Thoracic aorta (tissue), 2 donors: ENCODE measurements at regions not wholly inside any gene's neighbourhood (a gene's known extent, or its start where the extent isn't known, plus 50 kb on each side); places are given as distances from the start of the nearest gene placed in this dataset.

Experiments
- ATAC-seq: fragments of 150-250 bp; one replicate; pipeline ENCODE4 v1.8.0; 2017; ENCODE audit warnings: low read depth; ENCODE audit not compliant: insufficient number of reproducible peaks, low FRiP score
- DNase-seq: peaks from one replicate; pipeline ENCODE4 v3.0.0-alpha.2; 2020; ENCODE audit warnings: low spot score
- H3K27ac ChIP-seq, 2 donors: fragments of 200-600 bp; sonication (generic); 1 replicate in 1 of 2; 2 replicates in 1 of 2; pipeline ENCODE4 v1.5.1; 2016; ENCODE audit warnings: mild to moderate bottlenecking in 2 of 2, moderate library complexity in 2 of 2
- H3K27me3 ChIP-seq: fragments of 200-600 bp; sonication (generic); replicated peaks from 2 replicates; pipeline ENCODE4 v1.6.0; 2016; ENCODE audit warnings: mild to moderate bottlenecking; ENCODE audit not compliant: insufficient read depth
- H3K36me3 ChIP-seq: fragments of 200-600 bp; sonication (generic); one replicate; pipeline ENCODE4 v1.5.1; 2016
- H3K4me1 ChIP-seq, 2 donors: fragments of 200-600 bp; sonication (generic); 1 replicate in 1 of 2; 2 replicates in 1 of 2; pipeline versions ENCODE4 v1.5.1 to v1.6.0; 2016; ENCODE audit warnings: low read depth in 2 of 2, mild to moderate bottlenecking in 1 of 2; ENCODE audit not compliant: control insufficient read depth in 1 of 2
- H3K4me3 ChIP-seq: fragments of 200-600 bp; sonication (generic); 2 replicates; pipeline ENCODE4 v1.5.1; 2016; ENCODE audit warnings: mild to moderate bottlenecking
- H3K9me3 ChIP-seq: fragments of 200-600 bp; sonication (generic); 2 replicates; pipeline ENCODE4 v1.5.1; 2016
- TF ChIP-seq, protein P1 (sequence below): fragments of 200-600 bp; sonication (generic); IDR thresholded peaks from one replicate; pipeline ENCODE4 v1.5.1; 2019; ENCODE audit warnings: antibody characterized with exemption

DNA sequence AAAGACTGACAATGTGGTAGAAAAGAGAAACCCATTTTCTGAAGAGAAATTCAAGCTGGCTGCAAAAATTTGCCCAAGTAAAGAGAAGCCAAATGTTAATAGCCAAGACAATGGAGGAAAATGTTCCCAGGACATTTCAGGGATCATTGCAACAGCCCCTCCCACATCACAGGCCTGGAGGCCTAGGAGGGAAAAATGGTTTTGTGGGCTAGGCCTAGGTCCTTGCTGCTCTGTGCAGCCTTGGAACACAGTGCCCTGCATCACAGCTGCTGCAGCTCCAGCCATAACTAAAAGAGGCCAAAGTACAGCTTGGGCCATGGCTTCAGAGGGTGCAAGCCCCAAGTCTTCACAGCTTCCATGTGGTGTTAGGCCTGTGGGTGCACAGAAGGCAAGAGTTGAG lies 332.4 kb upstream of the LRIG3 start:
- H3K4me1 ChIP-seq, result no peaks in the 10 kb centered on the region
- H3K27me3 ChIP-seq, result no peaks in the 10 kb centered on the region
- DNase-seq (no peak), ATAC-seq (no peak)
- peaks cover 6% of the 10 kb centered on the region for H3K9me3 ChIP-seq
- H3K36me3 ChIP-seq, result no peaks in the 10 kb centered on the region
- TF ChIP-seq, protein P1, sequence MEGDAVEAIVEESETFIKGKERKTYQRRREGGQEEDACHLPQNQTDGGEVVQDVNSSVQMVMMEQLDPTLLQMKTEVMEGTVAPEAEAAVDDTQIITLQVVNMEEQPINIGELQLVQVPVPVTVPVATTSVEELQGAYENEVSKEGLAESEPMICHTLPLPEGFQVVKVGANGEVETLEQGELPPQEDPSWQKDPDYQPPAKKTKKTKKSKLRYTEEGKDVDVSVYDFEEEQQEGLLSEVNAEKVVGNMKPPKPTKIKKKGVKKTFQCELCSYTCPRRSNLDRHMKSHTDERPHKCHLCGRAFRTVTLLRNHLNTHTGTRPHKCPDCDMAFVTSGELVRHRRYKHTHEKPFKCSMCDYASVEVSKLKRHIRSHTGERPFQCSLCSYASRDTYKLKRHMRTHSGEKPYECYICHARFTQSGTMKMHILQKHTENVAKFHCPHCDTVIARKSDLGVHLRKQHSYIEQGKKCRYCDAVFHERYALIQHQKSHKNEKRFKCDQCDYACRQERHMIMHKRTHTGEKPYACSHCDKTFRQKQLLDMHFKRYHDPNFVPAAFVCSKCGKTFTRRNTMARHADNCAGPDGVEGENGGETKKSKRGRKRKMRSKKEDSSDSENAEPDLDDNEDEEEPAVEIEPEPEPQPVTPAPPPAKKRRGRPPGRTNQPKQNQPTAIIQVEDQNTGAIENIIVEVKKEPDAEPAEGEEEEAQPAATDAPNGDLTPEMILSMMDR, result no peak
- H3K27ac ChIP-seq, result no peak overlapping the region
- H3K4me3 ChIP-seq, result no peak overlapping the region

DNA sequence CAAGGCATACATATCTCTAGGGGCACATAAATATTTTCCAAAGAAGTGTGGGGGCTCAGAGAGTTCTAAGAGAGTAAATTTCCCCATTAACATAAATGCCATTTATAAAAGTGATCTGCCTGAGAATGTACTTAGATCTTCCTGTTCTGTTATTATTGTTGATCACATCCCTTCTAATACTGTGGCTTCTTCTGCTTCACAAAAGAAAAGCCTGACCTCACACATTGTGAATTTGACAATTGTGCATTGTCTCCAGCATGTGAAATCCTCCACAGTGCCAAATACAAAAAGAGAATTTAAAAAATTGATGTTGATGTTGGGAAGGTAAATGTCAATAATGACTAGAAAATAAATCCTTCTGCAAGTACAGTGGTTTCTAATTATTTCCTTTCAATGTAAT lies 330.5 kb upstream of the LRIG3 start:
- H3K36me3 ChIP-seq, result no peaks in the 10 kb centered on the region
- H3K4me3 ChIP-seq, result no peak overlapping the region
- no peak overlapping the region for H3K27ac ChIP-seq
- ATAC-seq (no peak), DNase-seq (no peak)
- no peaks in the 10 kb centered on the region for H3K27me3 ChIP-seq
- H3K9me3 ChIP-seq, result peaks cover 6% of the 10 kb centered on the region
- TF ChIP-seq, protein P1, result no peak
- no peaks in the 10 kb centered on the region for H3K4me1 ChIP-seq

DNA sequence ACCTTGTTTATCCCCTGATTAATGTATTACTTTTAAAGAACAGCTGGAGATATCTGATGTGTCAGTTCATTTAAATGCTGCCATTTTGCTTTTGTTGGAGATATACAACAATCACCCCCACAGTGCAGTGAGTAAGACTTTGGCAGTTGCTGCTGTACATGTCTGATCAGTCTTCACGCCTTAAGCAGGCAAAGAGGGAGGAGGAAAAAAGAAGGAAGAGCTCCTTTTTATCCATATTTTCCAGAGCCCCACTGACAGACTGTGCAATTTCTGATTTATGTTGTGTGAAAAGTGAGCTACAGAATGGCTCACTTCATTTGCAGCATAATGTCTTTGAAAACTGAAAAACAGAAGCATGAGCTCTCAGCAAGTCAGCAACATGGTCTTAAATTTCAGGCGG lies 319.7 kb upstream of the LRIG3 start:
- ATAC-seq, result no peak
- Histone ChIP-seq H3K27ac (no peak overlapping the region), H3K4me3 (no peak overlapping the region), H3K4me1 (no peaks in the 10 kb centered on the region), H3K36me3 (no peaks in the 10 kb centered on the region), H3K27me3 (no peaks in the 10 kb centered on the region), H3K9me3 (no peaks in the 10 kb centered on the region)
- DNase-seq, result no peak
- TF ChIP-seq, protein P1, result no peak

DNA sequence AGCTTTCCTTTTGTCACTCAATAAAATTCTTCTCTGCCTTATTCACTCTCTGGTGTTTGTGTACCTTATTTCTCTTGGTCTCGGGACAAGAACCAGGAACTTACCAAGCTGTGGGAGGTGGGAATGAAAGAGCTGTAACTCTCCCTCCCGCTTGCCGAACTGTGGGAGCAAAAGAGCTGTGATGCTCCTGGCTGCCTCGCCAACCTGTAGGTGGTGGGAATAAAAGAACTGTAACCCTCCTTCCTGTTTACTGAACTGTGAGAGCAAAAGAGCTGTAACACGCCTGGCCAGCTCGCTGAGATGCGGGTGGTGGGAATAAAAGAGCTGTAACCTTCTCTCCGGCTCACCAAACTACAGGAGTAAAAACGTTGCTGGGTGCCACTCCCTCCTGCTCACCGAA lies 314.1 kb upstream of the LRIG3 start:
- Histone ChIP-seq H3K27me3 (no peaks in the 10 kb centered on the region), H3K27ac (no peak overlapping the region), H3K4me1 (no peaks in the 10 kb centered on the region), H3K9me3 (no peaks in the 10 kb centered on the region), H3K4me3 (no peak overlapping the region), H3K36me3 (no peaks in the 10 kb centered on the region)
- DNase-seq, result no peak
- TF ChIP-seq, protein P1, result no peak
- no peak for ATAC-seq

DNA sequence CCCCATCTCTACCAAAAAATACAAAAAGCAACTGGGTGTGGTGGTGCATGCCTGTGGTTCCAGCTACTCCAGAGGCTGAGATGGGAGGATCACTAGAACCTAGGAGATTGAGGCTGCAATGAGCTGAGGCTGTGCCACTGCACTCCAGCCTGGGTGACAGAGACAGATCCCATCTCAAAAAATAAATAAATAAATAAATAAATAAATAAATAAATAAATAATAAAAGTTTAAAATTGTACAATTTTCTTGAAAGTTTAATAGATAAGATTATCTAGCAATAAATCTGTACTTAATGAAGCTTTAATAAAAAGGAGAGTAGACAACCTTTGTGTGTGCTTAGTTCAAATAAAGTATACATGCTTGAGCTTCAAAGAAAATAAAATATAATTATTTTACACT lies 310.0 kb upstream of the LRIG3 start:
- DNase-seq (no peak), ATAC-seq (no peak)
- Histone ChIP-seq H3K9me3 (no peaks in the 10 kb centered on the region), H3K27me3 (no peaks in the 10 kb centered on the region), H3K4me3 (no peak overlapping the region), H3K4me1 (no peaks in the 10 kb centered on the region), H3K36me3 (no peaks in the 10 kb centered on the region), H3K27ac (no peak overlapping the region)
- TF ChIP-seq, protein P1, result no peak
